Transverse colon (tissue), 4 donors: ENCODE measurements at regions not wholly inside any gene's neighbourhood (a gene's known extent, or its start where the extent isn't known, plus 50 kb on each side); places are given as distances from the start of the nearest gene placed in this dataset.
"Not testable (repeated sequence)": the region's sequence is repeated elsewhere in the genome, so short reads cannot be mapped to it uniquely, and the experiment has no call there.

Source experiments
- DNase-seq: peaks from one replicate; pipeline ENCODE4 v3.0.0-alpha.2; 2019
- H3K27ac ChIP-seq, 4 donors: fragments of 200-600 bp; sonication (generic); 2 replicates each; pipeline ENCODE4 v1.5.1; 2016 to 2018; ENCODE audit warnings: inconsistent platforms in 4 of 4
- H3K27me3 ChIP-seq: fragments of 200-600 bp; sonication (generic); 2 replicates; pipeline ENCODE4 v1.5.1; 2017; ENCODE audit warnings: inconsistent platforms
- H3K36me3 ChIP-seq, 4 donors: fragments of 200-600 bp; sonication (generic); 2 replicates each; pipeline ENCODE4 v1.5.1; 2017 to 2019; ENCODE audit warnings: inconsistent platforms in 4 of 4
- H3K4me1 ChIP-seq, 4 donors: fragments of 200-600 bp; sonication (generic); 2 replicates each; pipeline ENCODE4 v1.5.1; 2017 to 2020; ENCODE audit warnings: inconsistent platforms in 4 of 4
- H3K4me3 ChIP-seq, 4 donors: fragments of 200-600 bp; sonication (generic); 1 replicate in 1 of 4; 2 replicates in 3 of 4; pipeline versions ENCODE4 v1.5.1 to v1.6.1; 2017 to 2019; ENCODE audit warnings: inconsistent platforms in 4 of 4
- H3K9me3 ChIP-seq, 2 donors: fragments of 200-600 bp; sonication (generic); 2 replicates each; pipeline ENCODE4 v1.5.1; 2017 to 2019; ENCODE audit warnings: inconsistent platforms in 2 of 2
- EP300 ChIP-seq: sonication (generic); formaldehyde crosslinking; IDR thresholded peaks from one replicate; pipeline ENCODE4 v1.6.1; 2017; ENCODE audit warnings: antibody characterized with exemption, low read depth
- POLR2A ChIP-seq: fragments of 450-650 bp; IDR thresholded peaks from one replicate; pipeline ENCODE4 v1.6.1; 2016; ENCODE audit warnings: antibody characterized with exemption, mild to moderate bottlenecking, moderate library complexity
- POLR2AphosphoS5 ChIP-seq, 3 donors: sonication (generic); formaldehyde crosslinking; IDR thresholded peaks; one replicate each; pipeline ENCODE4 v1.6.1; 2016; ENCODE audit warnings: antibody characterized with exemption in 3 of 3
- WGBS, 2 donors: methylation state at CpG; one replicate each; pipeline ENCODE4 v1.1.5; 2018; ENCODE audit warnings: low coverage in 1 of 2; 5-methylcytosine and 5-hydroxymethylcytosine counted together
- in situ Hi-C, 4 donors: fragments of 200-750 bp; cut with MboI; loops; one replicate each; pipeline versions ENCODE4 v1.15.0 to v1.15.1; 2017; ENCODE audit warnings: low sequenced_read_pairs in 3 of 4, low pct_ligation_motif_present in 1 of 4, low pct_unique_long_range_greater_than_20kb in 1 of 4
- intact Hi-C: fragments of 100-400 bp; cut with DNase I; formaldehyde crosslinking; loops from one replicate; pipeline ENCODE4 v1.15.1; 2023; ENCODE audit warnings: low total_unique reads
- TF ChIP-seq, protein P1 (sequence below), 5 experiments: fragments of 200-600 bp in 3 of 5; fragments of 450-650 bp in 2 of 5; sonication (generic) in 3 of 5; IDR thresholded peaks; 1 replicate in 2 of 5; 2 replicates in 3 of 5; pipeline ENCODE4 v1.5.1; 2016 to 2017; ENCODE audit warnings: antibody characterized with exemption in 5 of 5, inconsistent platforms in 3 of 5, mild to moderate bottlenecking in 2 of 5, moderate library complexity in 1 of 5

DNA sequence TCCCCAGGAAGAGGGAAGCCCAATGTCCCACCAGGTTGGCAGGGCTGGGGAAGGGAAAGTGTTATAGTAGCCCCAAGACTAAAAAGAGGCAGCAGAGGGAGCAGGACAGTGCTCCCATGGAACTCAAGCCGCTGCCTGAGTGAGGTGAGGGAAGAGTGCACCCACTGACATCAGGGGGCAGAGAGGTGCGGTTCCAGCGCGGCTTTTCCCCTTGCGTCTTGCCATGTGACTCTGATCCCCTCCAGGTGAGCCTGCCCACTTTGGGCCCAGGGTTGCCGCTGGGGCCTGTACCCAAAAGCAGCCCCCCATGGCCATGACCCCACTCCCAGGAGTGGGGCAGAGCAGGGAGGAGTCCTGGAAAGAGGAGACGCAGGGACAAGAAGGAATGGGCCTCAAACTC, 136.3 kb upstream of the KCTD7 start:
- peak overlapping the region in 2 of 4 donors; percentile 78 to 80 for H3K4me3 ChIP-seq

DNA sequence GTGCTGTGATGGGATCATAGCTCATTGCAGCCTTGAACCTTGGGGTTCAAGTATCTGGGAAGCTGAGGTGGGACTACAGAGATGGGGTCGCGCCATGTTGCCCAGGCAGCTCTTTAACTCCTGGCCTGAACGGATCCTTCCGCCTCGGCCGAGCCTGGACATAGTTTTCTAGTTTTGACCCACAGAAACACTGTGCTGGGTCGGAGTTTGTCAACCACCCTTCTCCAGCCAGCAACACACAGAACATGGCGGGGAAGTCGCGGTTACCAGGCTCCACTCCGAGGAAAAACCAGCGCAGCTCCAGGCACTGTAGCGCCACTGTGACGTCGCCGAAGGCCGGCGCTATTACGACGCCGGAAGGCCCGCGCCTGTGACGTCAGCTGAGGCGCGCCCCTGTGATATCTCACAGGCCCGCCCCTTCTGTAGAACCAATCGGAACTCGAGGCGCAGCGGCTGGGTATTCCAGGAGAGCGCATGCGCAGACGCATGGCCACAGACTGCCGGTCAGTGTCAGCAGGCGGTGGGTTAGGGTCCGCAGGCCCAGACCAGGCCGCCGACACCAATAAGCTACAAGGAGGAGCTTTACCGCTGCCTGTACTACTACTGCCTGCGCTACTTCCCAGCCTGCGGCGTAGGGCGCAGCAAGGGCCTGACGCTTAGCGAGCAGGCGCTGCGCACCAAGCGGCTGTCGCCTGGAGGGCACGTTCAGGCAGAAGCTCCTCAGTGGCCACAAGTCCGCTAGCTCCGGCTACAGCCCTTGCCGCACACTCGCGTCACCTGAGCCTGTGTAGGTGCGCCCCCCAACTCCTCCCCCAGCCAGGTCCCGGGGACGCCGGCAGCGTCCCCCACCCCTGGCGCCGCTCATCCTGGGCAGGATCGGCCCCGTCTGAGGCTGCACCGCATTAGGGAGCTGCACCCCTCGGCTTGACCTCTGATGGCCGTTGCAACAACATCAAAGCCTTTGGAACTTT, 135.2 kb upstream of the KCTD7 start:
- Histone ChIP-seq H3K27me3 (no peaks in the 10 kb centered on the region), H3K4me3 (peak overlapping the region; percentile 58 to 92 (median 79)), H3K27ac (peak overlapping the region; percentile 88 to 92 (median 90)), H3K4me1 (peaks cover 3 to 15% (median 9%) of the 10 kb centered on the region in 4 donors), H3K36me3 (no peaks in the 10 kb centered on the region), H3K9me3 (no peaks in the 10 kb centered on the region)
- DNase-seq = peak; percentile 98
- intact Hi-C loops = no loop called here
- in situ Hi-C loops = no loop called here
- 0 to 1% methylated on average over 15 to 39 of the region's 68 CpGs for WGBS, 2 donors
- TF ChIP-seq POLR2AphosphoS5 (IDR thresholded peaks at IDR 0.05) = peak; percentile 96 to 97 (median 96)
- TF ChIP-seq, protein P1, sequence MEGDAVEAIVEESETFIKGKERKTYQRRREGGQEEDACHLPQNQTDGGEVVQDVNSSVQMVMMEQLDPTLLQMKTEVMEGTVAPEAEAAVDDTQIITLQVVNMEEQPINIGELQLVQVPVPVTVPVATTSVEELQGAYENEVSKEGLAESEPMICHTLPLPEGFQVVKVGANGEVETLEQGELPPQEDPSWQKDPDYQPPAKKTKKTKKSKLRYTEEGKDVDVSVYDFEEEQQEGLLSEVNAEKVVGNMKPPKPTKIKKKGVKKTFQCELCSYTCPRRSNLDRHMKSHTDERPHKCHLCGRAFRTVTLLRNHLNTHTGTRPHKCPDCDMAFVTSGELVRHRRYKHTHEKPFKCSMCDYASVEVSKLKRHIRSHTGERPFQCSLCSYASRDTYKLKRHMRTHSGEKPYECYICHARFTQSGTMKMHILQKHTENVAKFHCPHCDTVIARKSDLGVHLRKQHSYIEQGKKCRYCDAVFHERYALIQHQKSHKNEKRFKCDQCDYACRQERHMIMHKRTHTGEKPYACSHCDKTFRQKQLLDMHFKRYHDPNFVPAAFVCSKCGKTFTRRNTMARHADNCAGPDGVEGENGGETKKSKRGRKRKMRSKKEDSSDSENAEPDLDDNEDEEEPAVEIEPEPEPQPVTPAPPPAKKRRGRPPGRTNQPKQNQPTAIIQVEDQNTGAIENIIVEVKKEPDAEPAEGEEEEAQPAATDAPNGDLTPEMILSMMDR (IDR thresholded peaks at IDR 0.05) = peak; percentile 25 to 80 (median 38)
- no peak for TF ChIP-seq EP300
- TF ChIP-seq POLR2A = peak; percentile 94

More for the DNA sequence above, 136.3 kb upstream of the KCTD7 start:
- Histone ChIP-seq H3K4me1 (peaks cover 3 to 15% (median 9%) of the 10 kb centered on the region in 4 donors), H3K27ac (peak overlapping the region; percentile 88 to 92 (median 90))
- DNase-seq, intact Hi-C loops, H3K36me3 ChIP-seq, H3K27me3 ChIP-seq, H3K9me3 ChIP-seq, in situ Hi-C loops: not testable (repeated sequence)
- WGBS, 2 donors = 98% methylated on average over 7 of the region's 7 CpGs; no CpG with 5 or more reads in 1 of the 2 donors

DNA sequence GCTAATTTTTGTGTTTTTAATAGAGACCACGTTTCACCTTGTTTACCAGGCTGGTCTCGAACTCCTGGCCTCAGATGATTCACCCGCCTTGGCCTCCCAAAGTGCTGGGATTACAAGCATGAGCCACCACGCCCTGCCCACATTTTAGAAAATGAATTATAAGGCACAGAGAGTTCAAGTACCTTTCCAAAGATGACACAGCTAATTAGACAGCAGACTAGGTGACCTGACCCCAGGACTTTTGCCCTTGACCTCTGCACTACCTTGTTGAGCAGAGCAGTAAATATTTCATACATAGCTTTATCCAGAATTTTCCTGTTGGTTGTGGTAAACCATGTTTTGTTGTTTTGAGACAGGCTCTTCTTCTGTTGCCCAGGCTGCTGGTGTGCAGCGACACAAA, 131.3 kb upstream of the KCTD7 start:
- WGBS, 2 donors = 88 to 93% methylated on average over 2 to 5 of the region's 5 CpGs
- intact Hi-C loops (no loop called here), in situ Hi-C loops (no loop called here)
- Histone ChIP-seq H3K4me1 (peaks cover 3 to 14% (median 8%) of the 10 kb centered on the region in 4 donors), H3K27ac (no peak overlapping the region), H3K4me3 (no peak overlapping the region), H3K27me3 (no peaks in the 10 kb centered on the region), H3K36me3 (no peaks in the 10 kb centered on the region), H3K9me3 (no peaks in the 10 kb centered on the region)
- TF ChIP-seq POLR2A = no peak
- DNase-seq = no peak

DNA sequence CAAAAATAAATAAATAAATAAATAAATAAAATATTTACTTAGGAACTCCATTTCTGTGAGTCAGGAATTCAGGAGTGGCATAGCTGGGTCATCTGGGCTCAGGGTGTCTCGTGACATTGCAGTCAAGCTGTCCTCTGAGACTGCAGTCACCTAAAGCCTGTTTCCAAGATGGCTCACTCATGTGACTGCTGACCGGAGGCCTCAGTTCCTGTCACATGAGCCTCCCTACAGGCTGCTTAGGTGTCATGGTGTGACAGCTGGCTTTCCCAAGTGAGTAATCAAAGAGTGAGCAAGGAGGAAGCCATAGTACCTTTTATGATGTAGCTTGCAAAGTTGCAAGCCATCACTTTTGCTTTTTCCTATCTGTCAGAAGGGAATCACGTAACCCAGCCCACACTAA, 128.6 kb upstream of the KCTD7 start:
- H3K36me3 ChIP-seq = no peaks in the 10 kb centered on the region
- intact Hi-C loops = no loop called here
- H3K27ac ChIP-seq = no peak overlapping the region
- peaks cover 5% of the 10 kb centered on the region for H3K27me3 ChIP-seq
- in situ Hi-C loops = no loop called here
- no peaks in the 10 kb centered on the region for H3K9me3 ChIP-seq
- TF ChIP-seq, protein P1 (IDR thresholded peaks at IDR 0.05) = no peak
- no peak for TF ChIP-seq POLR2A
- TF ChIP-seq POLR2AphosphoS5 (IDR thresholded peaks at IDR 0.05) = no peak
- TF ChIP-seq EP300 = no peak
- WGBS, 2 donors = 67 to 84% methylated on average over 1 to 3 of the region's 3 CpGs
- H3K4me1 ChIP-seq = no peaks in the 10 kb centered on the region
- H3K4me3 ChIP-seq = no peak overlapping the region
- no peak for DNase-seq

DNA sequence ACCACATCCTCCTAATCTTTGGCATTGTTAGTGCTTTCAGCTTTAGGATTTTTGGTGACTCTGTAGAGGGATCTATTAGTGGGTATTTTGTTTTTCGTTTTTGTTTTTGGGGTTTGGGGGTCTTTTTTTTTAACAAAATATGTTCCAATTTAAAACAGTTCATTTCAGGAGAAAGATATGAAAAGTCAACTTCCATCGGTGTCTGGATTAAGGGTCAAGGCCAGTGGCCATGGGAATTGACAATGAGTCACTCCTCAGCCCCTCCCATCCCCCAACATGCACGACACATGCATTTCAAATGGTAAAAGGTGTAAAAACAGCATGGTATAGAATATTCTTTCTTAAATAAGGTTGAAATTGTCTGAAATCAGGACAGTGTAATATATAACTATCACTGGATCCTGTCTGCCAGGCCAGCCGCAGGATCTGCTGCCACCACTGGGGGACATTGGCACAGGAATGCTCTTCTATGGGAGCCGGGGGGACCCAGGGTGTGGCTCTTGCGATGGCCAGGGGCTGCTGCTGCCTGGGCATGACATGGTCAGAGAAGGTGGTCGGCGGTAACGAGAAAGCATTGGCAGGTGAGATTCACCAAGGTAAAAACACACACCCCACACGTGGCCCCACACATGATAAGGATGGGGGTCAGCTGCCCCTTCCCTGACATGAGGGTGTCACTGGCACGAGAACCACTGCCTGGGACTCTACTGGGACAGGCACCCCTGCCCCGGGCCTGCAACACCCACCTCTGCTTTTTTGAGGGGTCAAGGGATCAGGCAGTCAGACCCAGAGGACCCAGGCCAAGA, 126.2 kb upstream of the KCTD7 start:
- no peak overlapping the region for H3K27ac ChIP-seq
- WGBS, 2 donors = 80 to 84% methylated on average over 8 to 12 of the region's 12 CpGs
- no peak overlapping the region for H3K4me3 ChIP-seq
- H3K9me3 ChIP-seq = no peaks in the 10 kb centered on the region
- peaks cover 0 to 13% (median 6%) of the 10 kb centered on the region in 4 donors for H3K4me1 ChIP-seq
- in situ Hi-C loops = no loop called here
- H3K36me3 ChIP-seq = no peaks in the 10 kb centered on the region
- DNase-seq = no peak
- TF ChIP-seq, protein P1 (IDR thresholded peaks at IDR 0.05) = no peak
- no peak for TF ChIP-seq POLR2AphosphoS5 (IDR thresholded peaks at IDR 0.05)
- TF ChIP-seq EP300 = no peak
- no peak for TF ChIP-seq POLR2A
- intact Hi-C loops = no loop called here
- peaks cover 27% of the 10 kb centered on the region for H3K27me3 ChIP-seq
